Vagina (tissue), 2 donors: ENCODE measurements at regions not wholly inside any gene's neighbourhood (a gene's known extent, or its start where the extent isn't known, plus 50 kb on each side); places are given as distances from the start of the nearest gene placed in this dataset.

Experiments
- DNase-seq, 2 donors: peaks; one replicate each; pipeline ENCODE4 v3.0.0-alpha.2; 2017; ENCODE audit errors: extremely low spot score in 2 of 2
- H3K27ac ChIP-seq: fragments of 200-600 bp; sonication (generic); one replicate; pipeline ENCODE4 v1.5.1; 2019
- H3K27me3 ChIP-seq: fragments of 200-600 bp; sonication (generic); one replicate; pipeline ENCODE4 v1.5.1; 2019
- H3K36me3 ChIP-seq, 2 donors: fragments of 200-600 bp; sonication (generic); one replicate each; pipeline ENCODE4 v1.5.1; 2017 to 2019
- H3K4me1 ChIP-seq: fragments of 200-600 bp; sonication (generic); one replicate; pipeline ENCODE4 v1.5.1; 2019
- H3K4me3 ChIP-seq, 2 donors: fragments of 200-600 bp; sonication (generic); 1 replicate in 1 of 2; 2 replicates in 1 of 2; pipeline ENCODE4 v1.5.1; 2016 to 2019
- H3K9me3 ChIP-seq: fragments of 200-600 bp; sonication (generic); one replicate; pipeline ENCODE4 v1.5.1; 2019
- CTCF ChIP-seq, 3 experiments: fragments of 450-650 bp in 2 of 3; fragments of 200-600 bp in 1 of 3; sonication (generic) in 1 of 3; IDR thresholded peaks; one replicate each; pipeline ENCODE4 v1.5.1; 2017 to 2019; ENCODE audit warnings: antibody characterized with exemption in 3 of 3, mild to moderate bottlenecking in 2 of 3, moderate library complexity in 2 of 3
- POLR2A ChIP-seq, 2 donors: fragments of 450-650 bp; IDR thresholded peaks; one replicate each; pipeline ENCODE4 v1.6.1; 2017; ENCODE audit warnings: antibody characterized with exemption in 2 of 2, mild to moderate bottlenecking in 2 of 2, moderate library complexity in 2 of 2
- POLR2AphosphoS5 ChIP-seq, 2 donors: sonication (generic); formaldehyde crosslinking; IDR thresholded peaks; one replicate each; pipeline ENCODE4 v1.9.0; 2017; ENCODE audit warnings: antibody characterized with exemption in 2 of 2, mild to moderate bottlenecking in 2 of 2, low read depth in 1 of 2; ENCODE audit not compliant: insufficient read depth in 1 of 2
- intact Hi-C: fragments of 100-400 bp; cut with DNase I; formaldehyde crosslinking; loops from one replicate; pipeline ENCODE4 v1.15.1; 2023

- Histone ChIP-seq H3K27ac (no peak overlapping the region), H3K4me3 (no peak overlapping the region), H3K4me1 (no peaks in the 10 kb centered on the region), H3K9me3 (no peaks in the 10 kb centered on the region), H3K36me3 (no peaks in the 10 kb centered on the region), H3K27me3 (no peaks in the 10 kb centered on the region)
- no peak for DNase-seq
- intact Hi-C loops, result loop anchor here (5.0 kb wide), 1 partner anchor 92 kb away; no protein-coding TSS in a partner anchor
- TF ChIP-seq POLR2AphosphoS5 (IDR thresholded peaks at IDR 0.05; ENCODE audit: insufficient read depth in 1 of 2, low read depth in 1 of 2) (no peak), CTCF (IDR thresholded peaks at IDR 0.05) (no peak), POLR2A (IDR thresholded peaks at IDR 0.05) (no peak)
These were observed 636.1 kb downstream of the NTRK3 start for GRCh38 chr15:87620393-87620792.

GRCh38 chr15:87619161-87619960 is 637.2 kb downstream of the NTRK3 start:
- Histone ChIP-seq H3K9me3 (no peaks in the 10 kb centered on the region), H3K4me3 (no peak overlapping the region), H3K36me3 (no peaks in the 10 kb centered on the region), H3K4me1 (no peaks in the 10 kb centered on the region), H3K27ac (no peak overlapping the region), H3K27me3 (no peaks in the 10 kb centered on the region)
- TF ChIP-seq CTCF (IDR thresholded peaks at IDR 0.05) (no peak), POLR2AphosphoS5 (IDR thresholded peaks at IDR 0.05; ENCODE audit: insufficient read depth in 1 of 2, low read depth in 1 of 2) (no peak), POLR2A (IDR thresholded peaks at IDR 0.05) (no peak)
- no peak for DNase-seq
- intact Hi-C loops, result no loop called here

GRCh38 chr15:87618203-87618725 is 638.3 kb downstream of the NTRK3 start:
- intact Hi-C loops, result no loop called here
- TF ChIP-seq POLR2AphosphoS5 (IDR thresholded peaks at IDR 0.05; ENCODE audit: insufficient read depth in 1 of 2, low read depth in 1 of 2), result no peak
- TF ChIP-seq CTCF (IDR thresholded peaks at IDR 0.05), result no peak
- no peak for TF ChIP-seq POLR2A (IDR thresholded peaks at IDR 0.05)

GRCh38 chr15:87614704-87615103 is 641.8 kb downstream of the NTRK3 start:
- H3K27me3 ChIP-seq, result no peaks in the 10 kb centered on the region
- no peak for TF ChIP-seq POLR2AphosphoS5 (IDR thresholded peaks at IDR 0.05; ENCODE audit: insufficient read depth in 1 of 2, low read depth in 1 of 2)
- no peak for TF ChIP-seq POLR2A (IDR thresholded peaks at IDR 0.05)
- TF ChIP-seq CTCF (IDR thresholded peaks at IDR 0.05), result no peak
- intact Hi-C loops, result no loop called here
- H3K36me3 ChIP-seq, result no peaks in the 10 kb centered on the region
- no peak overlapping the region for H3K4me3 ChIP-seq
- DNase-seq, result no peak
- H3K9me3 ChIP-seq, result no peaks in the 10 kb centered on the region
- no peak overlapping the region for H3K27ac ChIP-seq
- no peaks in the 10 kb centered on the region for H3K4me1 ChIP-seq

More at GRCh38 chr15:87618203-87618725, 638.3 kb downstream of the NTRK3 start:
- no peaks in the 10 kb centered on the region for H3K4me1 ChIP-seq
- no peak overlapping the region for H3K27ac ChIP-seq
- no peaks in the 10 kb centered on the region for H3K36me3 ChIP-seq
- no peaks in the 10 kb centered on the region for H3K9me3 ChIP-seq
- no peak for DNase-seq
- H3K4me3 ChIP-seq, result no peak overlapping the region
- no peaks in the 10 kb centered on the region for H3K27me3 ChIP-seq

GRCh38 chr15:87610366-87610765 is 646.2 kb downstream of the NTRK3 start:
- Histone ChIP-seq H3K4me3 (no peak overlapping the region), H3K27me3 (no peaks in the 10 kb centered on the region), H3K36me3 (no peaks in the 10 kb centered on the region), H3K9me3 (no peaks in the 10 kb centered on the region), H3K4me1 (no peaks in the 10 kb centered on the region), H3K27ac (no peak overlapping the region)
- intact Hi-C loops, result no loop called here
- no peak for DNase-seq
- no peak for TF ChIP-seq POLR2AphosphoS5 (IDR thresholded peaks at IDR 0.05; ENCODE audit: insufficient read depth in 1 of 2, low read depth in 1 of 2)
- TF ChIP-seq CTCF (IDR thresholded peaks at IDR 0.05), result no peak
- no peak for TF ChIP-seq POLR2A (IDR thresholded peaks at IDR 0.05)
